GM18508 (cell line): ENCODE measurements at regions not wholly inside any gene's neighbourhood (a gene's known extent, or its start where the extent isn't known, plus 50 kb on each side); places are given as distances from the start of the nearest gene placed in this dataset.

ENCODE experiments used
- ATAC-seq: cut with Tn5 transposase; IDR thresholded peaks from one replicate; pipeline ENCODE4 v1.9.1; 2021; ENCODE audit warnings: moderate number of reproducible peaks; ENCODE audit not compliant: insufficient read depth, unreplicated experiment

GRCh38 chr12:92615703-92616102 lies 87.1 kb upstream of the PLEKHG7 start:
- ATAC-seq: no peak

- ATAC-seq: no peak
These were observed 87.7 kb upstream of the PLEKHG7 start for GRCh38 chr12:92615086-92615485.

- no peak for ATAC-seq
These were observed 88.3 kb upstream of the PLEKHG7 start for GRCh38 chr12:92614502-92614901.

- ATAC-seq: no peak
These were observed 88.8 kb upstream of the PLEKHG7 start for GRCh38 chr12:92614001-92614400.

- no peak for ATAC-seq
These were observed 90.2 kb upstream of the PLEKHG7 start for GRCh38 chr12:92612611-92613010.

GRCh38 chr12:92608151-92609091 lies 94.4 kb upstream of the PLEKHG7 start:
- no peak for ATAC-seq

GRCh38 chr12:92606956-92607355 lies 95.8 kb upstream of the PLEKHG7 start:
- ATAC-seq: no peak

- no peak for ATAC-seq
These were observed 97.1 kb upstream of the PLEKHG7 start for GRCh38 chr12:92605621-92606170.

GRCh38 chr12:92604786-92605185 lies 98.0 kb upstream of the PLEKHG7 start:
- ATAC-seq: no peak

GRCh38 chr12:92603741-92604432 lies 98.9 kb upstream of the PLEKHG7 start:
- no peak for ATAC-seq

GRCh38 chr12:92602930-92603623 lies 99.7 kb upstream of the PLEKHG7 start:
- no peak for ATAC-seq

- no peak for ATAC-seq
These were observed 100.3 kb upstream of the PLEKHG7 start for GRCh38 chr12:92602476-92602875.

- ATAC-seq: no peak
These were observed 101.1 kb upstream of the PLEKHG7 start for GRCh38 chr12:92601680-92602079.

GRCh38 chr12:92601176-92601575 lies 101.6 kb upstream of the PLEKHG7 start:
- no peak for ATAC-seq

GRCh38 chr12:92600052-92600451 lies 102.7 kb upstream of the PLEKHG7 start:
- ATAC-seq: no peak

GRCh38 chr12:92597997-92598396 lies 104.8 kb upstream of the PLEKHG7 start:
- no peak for ATAC-seq

GRCh38 chr12:92597118-92597517 lies 105.7 kb upstream of the PLEKHG7 start:
- ATAC-seq: no peak

- ATAC-seq: no peak
These were observed 106.4 kb upstream of the PLEKHG7 start for GRCh38 chr12:92596383-92596782.

GRCh38 chr12:92595663-92596062 lies 107.1 kb upstream of the PLEKHG7 start:
- no peak for ATAC-seq

- peak; percentile 100 for ATAC-seq
These were observed 108.9 kb upstream of the PLEKHG7 start for GRCh38 chr12:92593734-92594402.
